ENCODE measurements at regions not wholly inside any gene's neighbourhood (a gene's known extent, or its start where the extent isn't known, plus 50 kb on each side); places are given as distances from the start of the nearest gene placed in this dataset.
"Not testable (repeated sequence)": the region's sequence is repeated elsewhere in the genome, so short reads cannot be mapped to it uniquely, and the experiment has no call there.

- DNase-seq (ENCODE audit: low spot score) = no peak
These were observed 1111.4 kb upstream of the CITED2 start for GRCh38 chr6:140485740-140486449.

GRCh38 chr6:140480852-140481251, 1106.4 kb upstream of the CITED2 start:
- DNase-seq (ENCODE audit: low spot score) = no peak

GRCh38 chr6:140478631-140479030, 1104.2 kb upstream of the CITED2 start:
- no peak for DNase-seq (ENCODE audit: low spot score)

- no peak for DNase-seq (ENCODE audit: low spot score)
These were observed 1100.6 kb upstream of the CITED2 start for GRCh38 chr6:140475086-140475485.

GRCh38 chr6:140464720-140465119, 1090.3 kb upstream of the CITED2 start:
- no peak for DNase-seq (ENCODE audit: low spot score)

GRCh38 chr6:140463312-140463710, 1088.9 kb upstream of the CITED2 start:
- DNase-seq (ENCODE audit: low spot score) = no peak

- no peak for DNase-seq (ENCODE audit: low spot score)
These were observed 1088.2 kb upstream of the CITED2 start for GRCh38 chr6:140462453-140463311.

GRCh38 chr6:140462076-140462452, 1087.6 kb upstream of the CITED2 start:
- DNase-seq (ENCODE audit: low spot score) = no peak

GRCh38 chr6:140460267-140460666, 1085.8 kb upstream of the CITED2 start:
- DNase-seq (ENCODE audit: low spot score) = no peak

- DNase-seq (ENCODE audit: low spot score) = no peak
These were observed 1084.8 kb upstream of the CITED2 start for GRCh38 chr6:140459209-140459608.

GRCh38 chr6:140446241-140446640, 1071.8 kb upstream of the CITED2 start:
- DNase-seq (ENCODE audit: low spot score) = no peak

GRCh38 chr6:140445474-140446004, 1071.1 kb upstream of the CITED2 start:
- no peak for DNase-seq (ENCODE audit: low spot score)

- DNase-seq (ENCODE audit: low spot score) = not testable (repeated sequence)
These were observed 1068.7 kb upstream of the CITED2 start for GRCh38 chr6:140443112-140443511.

- DNase-seq (ENCODE audit: low spot score) = no peak
These were observed 1066.8 kb upstream of the CITED2 start for GRCh38 chr6:140441256-140441655.

- no peak for DNase-seq (ENCODE audit: low spot score)
These were observed 1065.9 kb upstream of the CITED2 start for GRCh38 chr6:140440223-140440835.

- no peak for DNase-seq (ENCODE audit: low spot score)
These were observed 1063.9 kb upstream of the CITED2 start for GRCh38 chr6:140438346-140438735.

GRCh38 chr6:140437619-140438345, 1063.3 kb upstream of the CITED2 start:
- no peak for DNase-seq (ENCODE audit: low spot score)

- no peak for DNase-seq (ENCODE audit: low spot score)
These were observed 1061.8 kb upstream of the CITED2 start for GRCh38 chr6:140436023-140436811.

- no peak for DNase-seq (ENCODE audit: low spot score)
These were observed 1060.3 kb upstream of the CITED2 start for GRCh38 chr6:140434761-140435160.

GRCh38 chr6:140433072-140433471, 1058.6 kb upstream of the CITED2 start:
- no peak for DNase-seq (ENCODE audit: low spot score)
